Lung (tissue), 11 donors: ENCODE measurements at regions not wholly inside any gene's neighbourhood (a gene's known extent, or its start where the extent isn't known, plus 50 kb on each side); places are given as distances from the start of the nearest gene placed in this dataset.

Experiments
- ATAC-seq: fragments of 200-7000 bp; cut with Tn5 transposase; one replicate; pipeline ENCODE4 v1.9.1; 2020; ENCODE audit warnings: moderate number of reproducible peaks; ENCODE audit not compliant: insufficient read depth, low FRiP score
- DNase-seq, 3 donors: peaks; one replicate each; pipeline ENCODE4 v3.0.0-alpha.2; 2013 to 2017
- H3K27ac ChIP-seq, 2 donors: one replicate each; pipeline ENCODE4 v1.5.1; 2013; ENCODE audit warnings: mild to moderate bottlenecking in 2 of 2, moderate library complexity in 2 of 2, control low read depth in 1 of 2, inconsistent platforms in 1 of 2, low read depth in 1 of 2, low read length in 1 of 2
- H3K27me3 ChIP-seq, 3 donors: one replicate each; pipeline ENCODE4 v1.5.1; 2013; ENCODE audit warnings: low read length in 2 of 3; ENCODE audit not compliant: control insufficient read depth in 3 of 3, insufficient read depth in 3 of 3
- H3K36me3 ChIP-seq, 4 donors: one replicate each; pipeline ENCODE4 v1.5.1; 2013; ENCODE audit warnings: low read length in 4 of 4, mild to moderate bottlenecking in 1 of 4, moderate library complexity in 1 of 4; ENCODE audit not compliant: control insufficient read depth in 4 of 4, insufficient read depth in 4 of 4
- H3K4me1 ChIP-seq, 5 donors: one replicate each; pipeline ENCODE4 v1.5.1; 2013; ENCODE audit warnings: low read length in 5 of 5, mild to moderate bottlenecking in 2 of 5, moderate library complexity in 1 of 5; ENCODE audit not compliant: control insufficient read depth in 5 of 5, insufficient read depth in 5 of 5
- H3K4me3 ChIP-seq: one replicate; pipeline ENCODE4 v1.5.1; 2013; ENCODE audit warnings: mild to moderate bottlenecking, control low read depth, moderate library complexity
- H3K9ac ChIP-seq, 2 donors: one replicate each; pipeline ENCODE4 v1.5.1; 2013; ENCODE audit warnings: low read length in 2 of 2, control low read depth in 1 of 2; ENCODE audit not compliant: insufficient read depth in 1 of 2
- H3K9me3 ChIP-seq, 4 donors: one replicate each; pipeline ENCODE4 v1.5.1; 2013; ENCODE audit warnings: low read length in 3 of 4, mild to moderate bottlenecking in 1 of 4, moderate library complexity in 1 of 4; ENCODE audit not compliant: control insufficient read depth in 4 of 4, insufficient read depth in 3 of 4
- CTCF ChIP-seq: IDR thresholded peaks from 2 replicates; pipeline ENCODE4 v1.5.1; 2012; ENCODE audit warnings: mild to moderate bottlenecking; ENCODE audit errors: control extremely low read depth, extremely low read depth
- WGBS, 2 donors: extraction: QIAGEN DNeasy Blood & Tissue Kit; methylation state at CpG; one replicate each; pipeline ENCODE4 v1.1.7; 2013; 5-methylcytosine and 5-hydroxymethylcytosine counted together
- donor health status: control.
- donor health status: control.
- donor health status: Bipolar disorder and iron deficiency.
- donor health status: healthy.
- donor health status: DM: yes; HTN: yes; CAD: no.

DNA sequence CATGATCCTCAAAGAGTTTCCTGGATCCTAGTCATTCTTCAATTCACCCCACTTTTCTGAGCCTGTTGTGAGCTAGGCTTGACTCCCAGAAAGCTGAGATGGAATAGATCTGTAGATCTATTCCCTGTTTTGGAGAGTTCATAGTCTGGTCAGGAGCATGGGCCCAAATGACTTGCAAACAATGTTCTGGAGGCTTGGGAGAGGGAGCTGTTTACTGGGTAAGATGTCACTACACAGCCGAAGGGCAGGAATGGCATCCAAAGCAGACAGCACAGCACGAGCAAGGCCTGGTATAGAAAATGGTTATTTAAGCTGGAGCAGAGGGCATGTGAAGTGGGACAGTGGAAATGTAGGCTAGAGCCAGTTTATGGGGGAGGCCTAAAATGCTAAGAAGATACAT lies 152.5 kb upstream of the ALDH1B1 start:
- Histone ChIP-seq H3K4me1 (no peaks in the 10 kb centered on the region), H3K27ac (no peak overlapping the region), H3K9me3 (no peaks in the 10 kb centered on the region), H3K36me3 (no peaks in the 10 kb centered on the region), H3K4me3 (no peak overlapping the region), H3K27me3 (no peaks in the 10 kb centered on the region), H3K9ac (no peak overlapping the region)
- WGBS, 2 donors, result 90 to 93% methylated on average over 2 of the region's 2 CpGs
- DNase-seq (no peak), ATAC-seq (no peak)
- no peak for TF ChIP-seq CTCF

GRCh38 chr9:38235244-38235643 lies 157.3 kb upstream of the ALDH1B1 start:
- H3K27me3 ChIP-seq, result no peaks in the 10 kb centered on the region
- DNase-seq (no peak), ATAC-seq (no peak)
- no peak overlapping the region for H3K4me3 ChIP-seq
- no peak overlapping the region for H3K27ac ChIP-seq
- TF ChIP-seq CTCF, result no peak
- H3K9me3 ChIP-seq, result no peaks in the 10 kb centered on the region
- 90 to 94% methylated on average over 5 of the region's 5 CpGs for WGBS, 2 donors
- H3K4me1 ChIP-seq, result no peaks in the 10 kb centered on the region
- H3K36me3 ChIP-seq, result no peaks in the 10 kb centered on the region
- H3K9ac ChIP-seq, result no peak overlapping the region

GRCh38 chr9:38234479-38235170 lies 157.9 kb upstream of the ALDH1B1 start:
- no peak for ATAC-seq
- no peaks in the 10 kb centered on the region for H3K36me3 ChIP-seq
- WGBS, 2 donors, result 80 to 91% methylated on average over 5 of the region's 5 CpGs
- no peaks in the 10 kb centered on the region for H3K27me3 ChIP-seq
- no peaks in the 10 kb centered on the region for H3K9me3 ChIP-seq
- H3K9ac ChIP-seq, result no peak overlapping the region
- no peak for TF ChIP-seq CTCF
- no peak overlapping the region for H3K27ac ChIP-seq
- DNase-seq, result no peak
- H3K4me1 ChIP-seq, result no peaks in the 10 kb centered on the region
- no peak overlapping the region for H3K4me3 ChIP-seq

DNA sequence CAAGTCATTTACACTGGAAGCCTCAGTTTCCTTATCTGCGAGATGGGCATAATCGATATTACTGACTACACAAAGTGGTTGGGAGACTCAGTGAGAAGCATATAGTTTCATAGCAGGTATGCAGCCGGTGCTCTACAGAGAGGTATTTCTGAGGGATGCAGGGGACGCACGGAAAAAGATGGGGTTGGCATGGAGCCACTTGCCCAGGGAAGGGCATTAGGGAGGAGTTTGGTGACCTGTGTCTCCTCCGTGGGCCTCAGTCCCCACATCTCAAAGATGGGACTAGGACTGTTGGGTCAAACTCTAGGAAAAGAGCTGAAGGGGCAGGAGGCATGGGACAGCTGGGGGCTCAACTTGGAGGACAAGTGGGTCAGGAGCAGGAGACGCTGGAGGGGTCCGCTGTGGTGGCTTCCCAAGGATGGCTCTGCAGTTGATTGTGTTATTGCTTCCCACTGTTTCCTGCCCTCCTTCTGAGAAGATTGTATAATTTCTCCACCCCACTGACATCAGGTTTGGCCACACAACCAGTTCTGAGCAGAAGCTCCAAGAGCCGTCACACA lies 158.6 kb upstream of the ALDH1B1 start:
- ATAC-seq (no peak), DNase-seq (no peak)
- Histone ChIP-seq H3K36me3 (no peaks in the 10 kb centered on the region), H3K27me3 (no peaks in the 10 kb centered on the region), H3K9me3 (no peaks in the 10 kb centered on the region), H3K27ac (no peak overlapping the region), H3K4me1 (no peaks in the 10 kb centered on the region), H3K4me3 (no peak overlapping the region), H3K9ac (no peak overlapping the region)
- no peak for TF ChIP-seq CTCF
- 92 to 93% methylated on average over 9 of the region's 9 CpGs for WGBS, 2 donors
